Glutamatergic neuron (in vitro differentiated cells): ENCODE measurements at regions not wholly inside any gene's neighbourhood (a gene's known extent, or its start where the extent isn't known, plus 50 kb on each side); places are given as distances from the start of the nearest gene placed in this dataset.

Source experiments
- DNase-seq: peaks from one replicate; pipeline ENCODE4 v3.0.0; 2022
- H3K27ac Mint-ChIP-seq: one replicate; pipeline ENCODE4 v1.8.0; 2020; ENCODE audit warnings: mild to moderate bottlenecking, mixed read lengths, inconsistent platforms; ENCODE audit not compliant: unreplicated experiment
- H3K27me3 Mint-ChIP-seq: one replicate; pipeline ENCODE4 v1.8.0; 2020; ENCODE audit warnings: mild to moderate bottlenecking, moderate library complexity, mixed read lengths, inconsistent platforms; ENCODE audit not compliant: unreplicated experiment
- H3K36me3 Mint-ChIP-seq: one replicate; pipeline ENCODE4 v1.8.0; 2020; ENCODE audit warnings: mild to moderate bottlenecking, mixed read lengths, inconsistent platforms; ENCODE audit not compliant: unreplicated experiment
- H3K4me1 Mint-ChIP-seq: one replicate; pipeline ENCODE4 v1.8.0; 2020; ENCODE audit warnings: mild to moderate bottlenecking, low read depth, mixed read lengths, inconsistent platforms; ENCODE audit not compliant: unreplicated experiment
- H3K4me3 Mint-ChIP-seq: one replicate; pipeline ENCODE4 v1.8.0; 2020; ENCODE audit warnings: mild to moderate bottlenecking, mixed read lengths, inconsistent platforms; ENCODE audit not compliant: unreplicated experiment
- H3K9me3 Mint-ChIP-seq: one replicate; pipeline ENCODE4 v1.8.0; 2020; ENCODE audit warnings: mild to moderate bottlenecking, moderate library complexity, mixed read lengths, inconsistent platforms; ENCODE audit not compliant: unreplicated experiment
- TF ChIP-seq, protein P1 (sequence below): fragments of 200-600 bp; sonication (generic); IDR thresholded peaks from one replicate; pipeline ENCODE4 v1.5.0; 2021; ENCODE audit not compliant: partially characterized antibody, unreplicated experiment

- no peak for DNase-seq
- Mint-ChIP-seq H3K27me3 (no peaks in the 10 kb centered on the region), H3K9me3 (no peaks in the 10 kb centered on the region), H3K27ac (no peak overlapping the region), H3K4me1 (no peaks in the 10 kb centered on the region), H3K36me3 (no peaks in the 10 kb centered on the region), H3K4me3 (no peak overlapping the region)
- TF ChIP-seq, protein P1, sequence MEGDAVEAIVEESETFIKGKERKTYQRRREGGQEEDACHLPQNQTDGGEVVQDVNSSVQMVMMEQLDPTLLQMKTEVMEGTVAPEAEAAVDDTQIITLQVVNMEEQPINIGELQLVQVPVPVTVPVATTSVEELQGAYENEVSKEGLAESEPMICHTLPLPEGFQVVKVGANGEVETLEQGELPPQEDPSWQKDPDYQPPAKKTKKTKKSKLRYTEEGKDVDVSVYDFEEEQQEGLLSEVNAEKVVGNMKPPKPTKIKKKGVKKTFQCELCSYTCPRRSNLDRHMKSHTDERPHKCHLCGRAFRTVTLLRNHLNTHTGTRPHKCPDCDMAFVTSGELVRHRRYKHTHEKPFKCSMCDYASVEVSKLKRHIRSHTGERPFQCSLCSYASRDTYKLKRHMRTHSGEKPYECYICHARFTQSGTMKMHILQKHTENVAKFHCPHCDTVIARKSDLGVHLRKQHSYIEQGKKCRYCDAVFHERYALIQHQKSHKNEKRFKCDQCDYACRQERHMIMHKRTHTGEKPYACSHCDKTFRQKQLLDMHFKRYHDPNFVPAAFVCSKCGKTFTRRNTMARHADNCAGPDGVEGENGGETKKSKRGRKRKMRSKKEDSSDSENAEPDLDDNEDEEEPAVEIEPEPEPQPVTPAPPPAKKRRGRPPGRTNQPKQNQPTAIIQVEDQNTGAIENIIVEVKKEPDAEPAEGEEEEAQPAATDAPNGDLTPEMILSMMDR: no peak
Observed at GRCh38 chr5:67538855-67539506, 342.4 kb upstream of the CD180 start.

GRCh38 chr5:67537439-67538148 is 341.0 kb upstream of the CD180 start:
- H3K9me3 Mint-ChIP-seq: no peaks in the 10 kb centered on the region
- no peak overlapping the region for H3K4me3 Mint-ChIP-seq
- no peaks in the 10 kb centered on the region for H3K27me3 Mint-ChIP-seq
- no peak overlapping the region for H3K27ac Mint-ChIP-seq
- TF ChIP-seq, protein P1: no peak
- H3K36me3 Mint-ChIP-seq: no peaks in the 10 kb centered on the region
- H3K4me1 Mint-ChIP-seq: peaks cover 3% of the 10 kb centered on the region
- no peak for DNase-seq

DNA sequence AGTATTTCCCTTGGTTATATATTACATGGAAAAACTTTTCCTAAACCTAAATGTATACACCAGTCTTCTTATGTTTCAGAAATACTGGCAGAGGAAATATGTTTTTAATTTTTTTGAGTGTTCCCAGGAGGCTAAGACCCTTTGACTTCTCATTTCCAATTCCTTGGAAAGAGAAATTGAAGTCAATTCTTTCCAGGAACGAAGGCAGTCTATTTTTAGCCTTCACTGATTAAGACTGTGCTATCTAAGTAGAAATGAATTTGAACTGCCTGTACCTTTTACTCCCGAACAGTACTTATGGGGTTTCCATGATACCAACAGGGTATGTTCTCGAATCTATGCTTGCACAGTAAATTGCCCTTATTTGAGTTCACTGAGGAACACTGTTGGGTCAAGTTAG is 340.3 kb upstream of the CD180 start:
- DNase-seq: no peak
- Mint-ChIP-seq H3K4me3 (no peak overlapping the region), H3K9me3 (no peaks in the 10 kb centered on the region), H3K27me3 (no peaks in the 10 kb centered on the region), H3K4me1 (peaks cover 3% of the 10 kb centered on the region), H3K36me3 (no peaks in the 10 kb centered on the region), H3K27ac (no peak overlapping the region)
- TF ChIP-seq, protein P1: no peak

GRCh38 chr5:67530609-67531255 is 334.1 kb upstream of the CD180 start:
- TF ChIP-seq, protein P1: no peak
- Mint-ChIP-seq H3K4me1 (peaks cover 3% of the 10 kb centered on the region), H3K27ac (no peak overlapping the region), H3K9me3 (peaks cover 3% of the 10 kb centered on the region), H3K4me3 (no peak overlapping the region), H3K36me3 (peaks cover 11% of the 10 kb centered on the region), H3K27me3 (peaks cover 2% of the 10 kb centered on the region)
- no peak for DNase-seq

DNA sequence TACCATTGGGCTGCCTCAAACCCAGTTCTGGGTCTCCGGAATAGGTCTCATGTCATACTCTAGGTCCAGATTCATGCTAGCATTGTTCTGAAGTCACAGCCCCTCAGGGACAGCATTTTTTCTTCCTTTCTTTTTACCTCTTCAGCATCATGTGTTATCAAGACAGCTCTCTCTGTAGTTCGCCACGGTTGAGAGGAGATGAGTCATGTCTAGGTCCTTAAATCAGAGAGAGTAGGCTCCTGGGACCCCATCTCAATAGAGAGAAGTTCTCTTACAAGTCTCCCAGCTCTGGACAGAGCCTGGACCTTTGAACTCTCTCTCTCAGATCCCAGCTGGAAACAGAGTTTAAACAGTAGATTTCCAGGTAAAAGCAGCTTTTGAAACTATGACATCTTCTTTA is 332.4 kb upstream of the CD180 start:
- Mint-ChIP-seq H3K9me3 (peaks cover 3% of the 10 kb centered on the region), H3K36me3 (peaks cover 11% of the 10 kb centered on the region), H3K4me3 (no peak overlapping the region), H3K4me1 (peaks cover 3% of the 10 kb centered on the region), H3K27me3 (peaks cover 2% of the 10 kb centered on the region), H3K27ac (no peak overlapping the region)
- DNase-seq: no peak
- TF ChIP-seq, protein P1: no peak
